ENCODE measurements at regions not wholly inside any gene's neighbourhood (a gene's known extent, or its start where the extent isn't known, plus 50 kb on each side); places are given as distances from the start of the nearest gene placed in this dataset.
A peak's percentile ranks its signal among the peaks of the same experiment; 100 is the strongest.

- DNase-seq (peak in 4 of 5 donors; percentile 21 to 34 (median 24)), FAIRE-seq (no peak)
- no peak overlapping the region for H3K4me3 ChIP-seq (ENCODE audit: low read length in 3 of 3)
- H3K27me3 ChIP-seq (ENCODE audit: control insufficient read depth, insufficient read depth, low read length) = no peaks in the 10 kb centered on the region
- no peaks in the 10 kb centered on the region for H3K4me1 ChIP-seq (ENCODE audit: control insufficient read depth in 2 of 3, insufficient read depth in 2 of 3, low read depth in 1 of 3, low read length in 3 of 3)
- TF ChIP-seq, protein P1, sequence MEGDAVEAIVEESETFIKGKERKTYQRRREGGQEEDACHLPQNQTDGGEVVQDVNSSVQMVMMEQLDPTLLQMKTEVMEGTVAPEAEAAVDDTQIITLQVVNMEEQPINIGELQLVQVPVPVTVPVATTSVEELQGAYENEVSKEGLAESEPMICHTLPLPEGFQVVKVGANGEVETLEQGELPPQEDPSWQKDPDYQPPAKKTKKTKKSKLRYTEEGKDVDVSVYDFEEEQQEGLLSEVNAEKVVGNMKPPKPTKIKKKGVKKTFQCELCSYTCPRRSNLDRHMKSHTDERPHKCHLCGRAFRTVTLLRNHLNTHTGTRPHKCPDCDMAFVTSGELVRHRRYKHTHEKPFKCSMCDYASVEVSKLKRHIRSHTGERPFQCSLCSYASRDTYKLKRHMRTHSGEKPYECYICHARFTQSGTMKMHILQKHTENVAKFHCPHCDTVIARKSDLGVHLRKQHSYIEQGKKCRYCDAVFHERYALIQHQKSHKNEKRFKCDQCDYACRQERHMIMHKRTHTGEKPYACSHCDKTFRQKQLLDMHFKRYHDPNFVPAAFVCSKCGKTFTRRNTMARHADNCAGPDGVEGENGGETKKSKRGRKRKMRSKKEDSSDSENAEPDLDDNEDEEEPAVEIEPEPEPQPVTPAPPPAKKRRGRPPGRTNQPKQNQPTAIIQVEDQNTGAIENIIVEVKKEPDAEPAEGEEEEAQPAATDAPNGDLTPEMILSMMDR (IDR thresholded peaks at IDR 0.05; ENCODE audit: borderline replicate concordance, extremely low read depth, insufficient read depth) = no peak
- no peak overlapping the region for H3K27ac ChIP-seq (ENCODE audit: low read depth in 2 of 2, low read length in 2 of 2)
- no peak overlapping the region for H3K9ac ChIP-seq (ENCODE audit: low read length in 3 of 3)
- H3K9me3 ChIP-seq (ENCODE audit: control insufficient read depth in 2 of 3, insufficient read depth in 1 of 3, low read length in 3 of 3) = no peaks in the 10 kb centered on the region
- intact Hi-C loops (cut with DNase I) = no loop called here
- H3K36me3 ChIP-seq (ENCODE audit: control insufficient read depth in 2 of 3, insufficient read depth in 3 of 3, low read length in 3 of 3) = no peaks in the 10 kb centered on the region
These were observed 75.9 kb upstream of the ENPP6 start for GRCh38 chr4:184293552-184293951.

- Histone ChIP-seq H3K36me3 (ENCODE audit: control insufficient read depth in 2 of 3, insufficient read depth in 3 of 3, low read length in 3 of 3) (no peaks in the 10 kb centered on the region), H3K4me1 (ENCODE audit: control insufficient read depth in 2 of 3, insufficient read depth in 2 of 3, low read depth in 1 of 3, low read length in 3 of 3) (peaks cover 0 to 3% (median 0%) of the 10 kb centered on the region in 3 donors), H3K4me3 (ENCODE audit: low read length in 3 of 3) (no peak overlapping the region), H3K9me3 (ENCODE audit: control insufficient read depth in 2 of 3, insufficient read depth in 1 of 3, low read length in 3 of 3) (no peaks in the 10 kb centered on the region), H3K27me3 (ENCODE audit: control insufficient read depth, insufficient read depth, low read length) (no peaks in the 10 kb centered on the region), H3K27ac (ENCODE audit: low read depth in 2 of 2, low read length in 2 of 2) (no peak overlapping the region), H3K9ac (ENCODE audit: low read length in 3 of 3) (no peak overlapping the region)
- intact Hi-C loops (cut with DNase I) = no loop called here
- TF ChIP-seq, protein P1 (IDR thresholded peaks at IDR 0.05; ENCODE audit: borderline replicate concordance, extremely low read depth, insufficient read depth) = no peak
- DNase-seq = no peak
- no peak for FAIRE-seq
These were observed 75.2 kb upstream of the ENPP6 start for GRCh38 chr4:184292877-184293276.

- no peak for DNase-seq
- no peak overlapping the region for H3K4me3 ChIP-seq (ENCODE audit: low read length in 3 of 3)
- H3K36me3 ChIP-seq (ENCODE audit: control insufficient read depth in 2 of 3, insufficient read depth in 3 of 3, low read length in 3 of 3) = no peaks in the 10 kb centered on the region
- TF ChIP-seq, protein P1 (IDR thresholded peaks at IDR 0.05; ENCODE audit: borderline replicate concordance, extremely low read depth, insufficient read depth) = no peak
- no peak overlapping the region for H3K27ac ChIP-seq (ENCODE audit: low read depth in 2 of 2, low read length in 2 of 2)
- no peaks in the 10 kb centered on the region for H3K9me3 ChIP-seq (ENCODE audit: control insufficient read depth in 2 of 3, insufficient read depth in 1 of 3, low read length in 3 of 3)
- H3K4me1 ChIP-seq (ENCODE audit: control insufficient read depth in 2 of 3, insufficient read depth in 2 of 3, low read depth in 1 of 3, low read length in 3 of 3) = peaks cover 0 to 7% (median 0%) of the 10 kb centered on the region in 3 donors
- FAIRE-seq = no peak
- H3K27me3 ChIP-seq (ENCODE audit: control insufficient read depth, insufficient read depth, low read length) = no peaks in the 10 kb centered on the region
- intact Hi-C loops (cut with DNase I) = no loop called here
- H3K9ac ChIP-seq (ENCODE audit: low read length in 3 of 3) = no peak overlapping the region
These were observed 74.8 kb upstream of the ENPP6 start for GRCh38 chr4:184292465-184292867.

DNA sequence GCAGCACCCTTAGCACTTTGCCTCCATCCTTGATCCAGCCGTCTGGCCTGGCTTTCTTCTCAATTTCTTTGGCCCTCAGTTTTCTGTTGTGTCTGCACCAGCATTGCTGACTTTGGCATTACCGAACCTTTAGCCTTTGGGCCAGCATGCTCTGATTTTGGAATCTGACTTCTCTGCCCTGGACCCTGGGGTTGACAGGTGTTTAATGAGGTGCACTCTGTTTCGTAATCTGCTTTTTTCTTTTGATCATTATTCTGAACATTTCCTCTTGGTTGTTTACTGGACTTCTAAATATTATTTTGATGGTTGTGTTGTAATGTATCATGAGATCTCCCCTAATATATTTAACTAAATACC is 71.5 kb upstream of the ENPP6 start:
- Histone ChIP-seq H3K27ac (ENCODE audit: low read depth in 2 of 2, low read length in 2 of 2) (no peak overlapping the region), H3K4me1 (ENCODE audit: control insufficient read depth in 2 of 3, insufficient read depth in 2 of 3, low read depth in 1 of 3, low read length in 3 of 3) (peaks cover 0 to 7% (median 0%) of the 10 kb centered on the region in 3 donors), H3K4me3 (ENCODE audit: low read length in 3 of 3) (no peak overlapping the region), H3K9me3 (ENCODE audit: control insufficient read depth in 2 of 3, insufficient read depth in 1 of 3, low read length in 3 of 3) (no peaks in the 10 kb centered on the region), H3K9ac (ENCODE audit: low read length in 3 of 3) (no peak overlapping the region), H3K27me3 (ENCODE audit: control insufficient read depth, insufficient read depth, low read length) (no peaks in the 10 kb centered on the region), H3K36me3 (ENCODE audit: control insufficient read depth in 2 of 3, insufficient read depth in 3 of 3, low read length in 3 of 3) (no peaks in the 10 kb centered on the region)
- TF ChIP-seq, protein P1 (IDR thresholded peaks at IDR 0.05; ENCODE audit: borderline replicate concordance, extremely low read depth, insufficient read depth) = no peak
- FAIRE-seq (no peak), DNase-seq (no peak)
- intact Hi-C loops (cut with DNase I) = no loop called here

Data from kidney (tissue), 13 donors.